Left ventricle myocardium inferior (tissue), 1 donor: ENCODE measurements at regions not wholly inside any gene's neighbourhood (a gene's known extent, or its start where the extent isn't known, plus 50 kb on each side); places are given as distances from the start of the nearest gene placed in this dataset.

ENCODE experiments used
- DNase-seq: peaks from one replicate; pipeline ENCODE4 v3.0.0-alpha.2; 2020
- H3K27ac ChIP-seq: fragments of 200-600 bp; replicated peaks from 2 replicates; pipeline ENCODE4 v1.8.0; 2021
- H3K27me3 ChIP-seq: fragments of 200-600 bp; 2 replicates; pipeline ENCODE4 v1.8.0; 2021; ENCODE audit warnings: low read depth
- H3K36me3 ChIP-seq: fragments of 200-600 bp; 2 replicates; pipeline ENCODE4 v1.8.0; 2021
- H3K4me1 ChIP-seq: fragments of 200-600 bp; 2 replicates; pipeline ENCODE4 v1.8.0; 2021
- H3K4me3 ChIP-seq: fragments of 200-600 bp; 2 replicates; pipeline ENCODE4 v1.8.0; 2021; ENCODE audit warnings: mild to moderate bottlenecking, moderate library complexity
- H3K9me3 ChIP-seq: fragments of 200-600 bp; replicated peaks from 2 replicates; pipeline ENCODE4 v1.8.0; 2021
- CTCF ChIP-seq: fragments of 200-600 bp; IDR thresholded peaks from 2 replicates; pipeline ENCODE4 v1.8.0; 2021; ENCODE audit warnings: antibody characterized with exemption, mild to moderate bottlenecking, borderline replicate concordance
- intact Hi-C: fragments of 100-400 bp; cut with micrococcal nuclease; formaldehyde crosslinking; loops from one replicate; pipeline ENCODE4 v1.11.0; 2022
- donor health status: DM: no; HTN: yes; CAD: no; lungs with severe emphysema.

GRCh38 chr5:34516686-34517085 lies 139.4 kb upstream of the RAI14 start:
- Histone ChIP-seq H3K4me3 (no peak overlapping the region), H3K4me1 (peaks cover 7% of the 10 kb centered on the region), H3K27ac (no peak overlapping the region), H3K9me3 (no peaks in the 10 kb centered on the region), H3K36me3 (no peaks in the 10 kb centered on the region), H3K27me3 (no peaks in the 10 kb centered on the region)
- no peak for DNase-seq
- intact Hi-C loops = no loop called here
- TF ChIP-seq CTCF = no peak

- H3K36me3 ChIP-seq = no peaks in the 10 kb centered on the region
- no peak overlapping the region for H3K4me3 ChIP-seq
- H3K27me3 ChIP-seq = no peaks in the 10 kb centered on the region
- intact Hi-C loops = no loop called here
- no peaks in the 10 kb centered on the region for H3K9me3 ChIP-seq
- no peak overlapping the region for H3K27ac ChIP-seq
- no peak for DNase-seq
- peaks cover 2% of the 10 kb centered on the region for H3K4me1 ChIP-seq
- no peak for TF ChIP-seq CTCF
Measured at GRCh38 chr5:34517249-34517648, 138.9 kb upstream of the RAI14 start.

GRCh38 chr5:34519489-34520220 lies 136.5 kb upstream of the RAI14 start:
- Histone ChIP-seq H3K9me3 (no peaks in the 10 kb centered on the region), H3K4me3 (no peak overlapping the region), H3K27me3 (no peaks in the 10 kb centered on the region), H3K27ac (no peak overlapping the region), H3K36me3 (no peaks in the 10 kb centered on the region), H3K4me1 (no peaks in the 10 kb centered on the region)
- intact Hi-C loops = loop anchor here (2.0 kb wide), 1 partner anchor 379 kb away; no protein-coding TSS in a partner anchor
- DNase-seq = no peak
- TF ChIP-seq CTCF = no peak

- no peaks in the 10 kb centered on the region for H3K4me1 ChIP-seq
- DNase-seq = no peak
- no peak overlapping the region for H3K4me3 ChIP-seq
- H3K9me3 ChIP-seq = no peaks in the 10 kb centered on the region
- H3K36me3 ChIP-seq = no peaks in the 10 kb centered on the region
- no peaks in the 10 kb centered on the region for H3K27me3 ChIP-seq
- H3K27ac ChIP-seq = no peak overlapping the region
- TF ChIP-seq CTCF = no peak
- intact Hi-C loops = no loop called here
Measured at GRCh38 chr5:34521628-34522290, 134.4 kb upstream of the RAI14 start.

- H3K9me3 ChIP-seq = no peaks in the 10 kb centered on the region
Measured at GRCh38 chr5:34522599-34523386, 133.3 kb upstream of the RAI14 start.

More at GRCh38 chr5:34522599-34523386, 133.3 kb upstream of the RAI14 start:
- no peaks in the 10 kb centered on the region for H3K36me3 ChIP-seq
- H3K4me1 ChIP-seq = no peaks in the 10 kb centered on the region
- H3K27me3 ChIP-seq = no peaks in the 10 kb centered on the region
- H3K27ac ChIP-seq = no peak overlapping the region
- no peak overlapping the region for H3K4me3 ChIP-seq
- intact Hi-C loops = no loop called here
- peak; percentile 37 for DNase-seq
- peak; percentile 84 for TF ChIP-seq CTCF
